ENCODE measurements at regions not wholly inside any gene's neighbourhood (a gene's known extent, or its start where the extent isn't known, plus 50 kb on each side); places are given as distances from the start of the nearest gene placed in this dataset.
"Not testable (repeated sequence)": the region's sequence is repeated elsewhere in the genome, so short reads cannot be mapped to it uniquely, and the experiment has no call there.

DNA sequence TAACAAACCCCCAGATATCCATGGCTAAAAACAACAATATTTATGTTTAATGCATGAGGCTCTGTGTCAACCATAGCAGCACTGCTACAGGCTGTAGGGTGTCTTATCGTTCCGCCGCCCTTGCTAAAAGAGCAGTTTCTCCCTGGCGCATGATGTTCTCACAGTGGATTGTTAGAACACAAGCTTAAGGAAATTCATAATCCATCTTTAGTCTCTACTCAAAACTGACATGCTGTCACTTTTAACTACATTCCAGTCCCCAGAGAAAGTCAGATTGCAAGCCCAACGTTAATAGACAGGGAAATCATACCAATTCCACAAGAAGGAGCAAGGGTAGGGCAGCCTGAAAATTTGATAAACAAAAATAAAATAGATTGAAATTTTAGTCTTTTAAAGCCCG lies 1960.8 kb downstream of the PCDH7 start:
- DNase-seq, result no peak

DNA sequence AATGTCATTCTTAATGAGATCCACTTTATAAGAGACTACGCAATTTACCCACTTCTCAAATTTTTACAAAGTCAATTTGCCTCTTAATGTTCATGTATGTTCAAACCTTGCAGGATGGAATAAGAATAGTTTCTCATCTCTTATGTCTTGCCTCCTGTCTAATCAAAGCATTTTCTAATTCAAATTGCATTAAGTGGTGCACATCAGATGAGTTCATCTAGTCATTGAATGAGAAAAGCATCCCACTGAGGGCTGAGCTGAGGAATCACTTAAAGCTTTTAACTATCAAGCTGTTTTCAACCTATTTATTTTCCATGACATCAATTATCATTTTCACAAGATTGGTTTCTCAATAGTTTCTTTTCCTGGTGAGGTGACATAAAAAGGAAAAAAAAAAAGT lies 1964.0 kb downstream of the PCDH7 start:
- no peak for DNase-seq

DNA sequence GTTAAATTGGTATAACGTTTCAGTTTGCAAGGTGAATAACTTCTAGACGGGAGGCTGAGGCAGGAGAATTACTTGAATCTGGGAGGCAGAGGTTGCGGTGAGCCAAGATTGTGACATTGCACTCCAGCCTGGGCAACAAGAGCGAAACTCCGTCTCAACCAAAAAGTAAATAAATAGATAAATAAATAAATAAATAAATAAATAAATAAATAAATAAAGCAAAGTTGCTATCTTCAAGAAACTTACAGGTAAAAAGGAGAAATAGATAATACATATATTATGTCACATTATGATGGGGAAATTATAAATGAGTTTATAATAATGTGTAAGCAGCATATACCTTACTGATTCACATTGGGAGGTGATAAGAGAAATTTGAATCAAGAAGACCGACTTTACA lies 1966.0 kb downstream of the PCDH7 start:
- no peak for DNase-seq

DNA sequence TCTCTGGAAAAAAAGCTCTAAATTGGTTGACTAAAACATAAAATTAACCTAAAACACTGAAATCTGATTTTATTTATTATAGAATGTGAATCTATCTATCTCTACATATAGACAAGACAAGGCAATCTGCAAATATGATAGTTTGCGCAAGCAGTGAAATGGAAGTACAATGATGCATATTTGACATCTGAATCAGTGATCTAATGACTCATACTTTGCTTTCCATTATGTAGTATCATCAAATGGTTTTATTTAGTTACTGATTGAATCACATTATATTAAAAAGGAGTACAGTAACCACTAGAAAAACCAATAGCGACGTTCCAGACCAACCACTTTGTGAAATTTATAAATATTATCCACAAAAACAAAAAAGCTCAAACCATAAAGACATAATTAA lies 1969.3 kb downstream of the PCDH7 start:
- DNase-seq, result no peak

DNA sequence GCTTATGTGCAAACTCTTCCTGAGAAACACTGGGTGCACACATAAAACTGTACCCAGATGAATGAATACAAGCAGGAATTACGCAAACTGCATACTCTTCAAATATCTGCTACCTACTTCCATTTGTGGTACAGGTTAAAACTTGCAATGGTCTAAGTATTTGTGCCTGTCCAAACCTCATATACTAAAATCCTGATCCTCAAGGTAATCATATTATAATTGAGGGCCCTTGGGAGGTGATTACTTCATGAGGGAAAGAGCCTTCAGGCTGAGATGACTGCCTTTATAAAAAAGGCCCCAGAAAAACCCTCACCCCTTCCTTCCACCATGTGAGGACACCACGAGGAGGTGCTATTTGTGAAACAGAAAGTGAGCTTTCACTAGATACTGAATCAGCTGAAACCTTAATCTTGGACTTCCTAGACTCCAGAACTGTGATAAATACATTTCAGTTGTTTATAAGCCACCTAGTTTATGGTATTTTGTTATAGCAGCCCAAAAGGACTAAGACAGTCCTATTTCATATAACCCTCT lies 1977.2 kb downstream of the PCDH7 start:
- DNase-seq, result no peak

DNA sequence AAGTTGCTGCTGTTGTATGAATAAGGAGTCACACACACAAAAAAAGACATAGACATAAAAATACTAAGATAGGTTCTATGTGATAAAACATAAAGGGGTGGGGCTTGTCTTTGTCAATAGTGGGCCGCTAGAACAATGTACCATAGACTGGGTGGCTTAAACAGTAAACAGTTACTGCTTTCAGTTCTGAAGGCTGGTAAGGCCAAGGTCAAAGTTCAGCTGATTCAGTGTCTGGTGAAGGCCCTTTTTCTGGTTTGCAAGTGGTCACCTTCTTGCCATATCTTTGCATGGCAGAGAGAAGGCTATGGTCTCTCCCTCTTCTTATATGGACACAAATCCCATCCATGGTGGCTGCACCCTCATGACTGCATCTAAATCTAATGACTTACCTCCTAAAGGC lies 1980.7 kb downstream of the PCDH7 start:
- DNase-seq, result no peak

DNA sequence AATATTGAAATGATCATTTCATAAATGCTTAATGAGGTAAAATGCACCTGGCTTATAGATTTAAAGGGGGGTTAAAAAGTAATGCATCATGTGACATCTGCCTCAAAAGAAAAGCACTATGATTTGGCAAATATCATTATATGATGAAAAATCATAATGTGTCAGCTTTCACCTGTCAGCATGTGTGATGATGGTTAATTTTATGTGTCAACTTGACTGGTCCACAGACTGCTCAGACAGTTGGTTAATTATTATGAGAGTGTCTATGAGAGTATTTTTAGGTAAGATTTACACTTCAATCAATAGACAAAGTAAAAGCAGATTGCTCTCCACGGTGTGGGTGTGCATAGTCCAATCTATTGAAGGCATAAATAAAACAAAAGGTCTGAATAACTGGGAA lies 1986.7 kb downstream of the PCDH7 start:
- no peak for DNase-seq

DNA sequence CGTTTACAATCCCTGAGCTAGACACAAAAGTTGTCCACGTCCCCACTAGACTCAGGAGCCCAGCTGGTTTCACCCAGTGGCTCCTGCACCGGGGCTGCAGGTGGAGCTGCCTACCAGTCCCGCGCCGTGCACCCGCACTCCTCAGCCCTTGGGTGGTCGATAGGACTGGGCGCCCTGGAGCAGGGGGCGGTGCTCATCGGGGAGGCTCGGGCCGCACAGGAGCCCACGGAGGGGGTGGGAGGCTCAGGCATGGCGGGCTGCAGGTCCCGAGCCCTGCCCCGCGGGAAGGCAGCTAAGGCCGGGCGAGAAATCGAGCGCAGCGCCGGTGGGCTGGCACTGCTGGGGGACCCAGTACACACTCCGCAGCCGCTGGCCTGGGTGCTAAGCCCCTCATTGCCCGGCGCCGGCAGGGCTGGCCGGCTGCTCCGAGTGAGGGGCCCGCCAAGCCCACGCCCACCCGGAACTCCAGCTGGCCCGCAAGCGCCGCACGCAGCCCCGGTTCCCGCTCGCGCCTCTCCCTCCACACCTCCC lies 1996.0 kb downstream of the PCDH7 start:
- DNase-seq, result not testable (repeated sequence)

DNA sequence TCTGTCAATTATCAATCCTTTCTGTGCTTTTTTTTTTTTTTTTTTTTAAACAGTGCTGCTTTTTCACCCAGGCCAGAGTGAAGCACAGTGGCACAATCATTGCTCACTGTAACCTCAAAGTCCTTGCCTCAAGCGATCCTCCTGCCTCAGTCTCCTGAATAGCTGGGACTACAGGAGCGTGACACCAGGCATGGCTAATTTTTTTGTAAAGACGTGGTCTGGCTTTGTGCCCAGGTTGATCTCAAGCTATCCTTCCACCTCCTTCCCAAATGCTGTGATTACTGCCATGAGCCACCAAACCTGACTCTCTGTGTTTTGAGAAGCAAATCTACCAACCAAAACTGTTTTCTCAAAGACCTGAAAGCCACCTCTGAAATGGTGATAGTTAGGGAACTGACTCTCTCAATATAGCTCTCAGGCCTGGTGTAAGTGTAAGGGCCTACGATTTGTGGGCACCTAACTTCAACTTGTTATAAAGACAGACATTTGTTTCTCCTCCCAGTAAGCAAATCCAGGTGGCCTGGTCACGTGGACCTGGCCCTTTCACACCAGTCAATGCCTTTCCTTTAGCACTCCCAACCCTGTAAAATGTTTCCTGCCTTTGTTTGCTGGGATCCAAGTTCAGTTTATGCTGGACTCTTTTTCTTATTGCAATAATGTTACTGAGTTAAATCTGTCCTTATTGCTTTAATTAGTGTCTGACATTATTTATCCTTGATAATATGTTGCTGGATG lies 2015.9 kb downstream of the PCDH7 start:
- no peak for DNase-seq

DNA sequence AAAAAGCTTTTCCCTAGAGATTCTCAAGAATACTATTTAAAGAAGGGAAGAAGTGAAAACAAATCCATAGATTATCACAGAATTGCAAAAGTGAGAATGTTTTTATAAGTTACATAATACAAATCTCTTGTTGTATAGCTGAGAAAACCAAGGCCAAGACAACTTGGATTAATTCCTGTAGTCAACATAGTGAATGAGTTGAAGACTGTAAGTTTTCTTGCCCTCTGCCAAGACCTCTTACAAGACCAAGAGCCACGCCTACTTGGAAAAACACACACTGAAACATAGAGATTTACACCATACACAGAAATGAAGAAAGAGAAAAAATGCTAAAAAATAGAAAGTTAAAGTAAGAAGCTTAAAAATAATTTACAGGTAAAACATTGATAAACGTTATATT lies 2024.0 kb downstream of the PCDH7 start:
- no peak for DNase-seq

DNA sequence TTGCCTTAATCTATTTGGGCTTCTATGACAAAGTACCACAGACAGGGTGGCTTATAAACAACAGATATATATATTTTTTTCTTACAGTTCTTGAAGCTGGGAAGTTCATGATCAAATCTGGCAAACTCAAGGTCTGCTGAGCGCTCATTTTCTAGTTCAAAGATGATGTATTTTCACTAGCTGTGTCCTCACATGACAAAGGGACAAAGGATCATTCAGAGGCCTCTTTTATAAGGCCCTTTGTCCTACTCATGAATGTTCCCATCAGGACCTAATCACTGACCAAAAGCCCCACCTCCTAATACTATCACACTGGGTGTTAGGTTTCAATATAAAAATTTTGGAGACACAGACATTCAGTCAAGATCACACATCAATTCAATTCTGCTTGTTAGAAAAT lies 2025.2 kb downstream of the PCDH7 start:
- DNase-seq, result no peak

DNA sequence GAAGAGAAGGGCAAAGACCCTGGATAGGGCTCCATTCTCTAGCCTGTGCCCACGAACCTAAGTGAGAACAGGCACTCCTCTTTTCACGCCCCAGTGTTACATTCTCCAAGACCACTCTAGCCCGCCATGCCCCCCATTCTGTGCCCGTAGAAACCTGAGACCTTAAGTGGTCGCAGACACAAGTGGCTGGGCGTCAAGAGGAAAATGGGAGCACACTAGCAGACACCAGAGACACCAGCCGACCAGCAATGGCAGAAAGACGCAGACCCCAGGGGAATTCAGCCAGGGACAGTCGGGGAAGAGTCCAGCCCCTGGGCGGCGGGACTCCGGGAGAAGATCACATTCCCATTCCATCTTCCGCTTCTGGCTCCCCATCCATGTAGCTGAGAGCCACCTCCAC lies 2027.9 kb downstream of the PCDH7 start:
- no peak for DNase-seq

DNA sequence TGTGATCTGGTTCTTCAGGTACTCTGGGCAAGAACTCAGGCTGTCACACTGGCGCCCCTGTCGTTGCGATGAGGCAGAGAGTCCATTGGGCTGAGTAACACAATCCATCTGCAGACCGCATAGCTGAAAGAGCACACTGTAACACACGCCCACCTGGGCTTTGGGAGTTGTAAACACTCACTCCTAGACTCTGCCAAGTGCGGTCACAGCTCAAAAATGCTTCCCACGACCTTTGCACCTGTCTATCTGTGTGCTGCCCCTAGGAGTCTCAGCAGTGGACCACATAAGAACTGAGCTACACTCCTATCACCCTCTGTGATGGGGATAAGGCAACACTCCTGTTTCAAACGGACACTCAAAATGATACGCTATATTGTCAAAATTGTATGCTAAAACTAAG lies 2028.3 kb downstream of the PCDH7 start:
- DNase-seq, result no peak

DNA sequence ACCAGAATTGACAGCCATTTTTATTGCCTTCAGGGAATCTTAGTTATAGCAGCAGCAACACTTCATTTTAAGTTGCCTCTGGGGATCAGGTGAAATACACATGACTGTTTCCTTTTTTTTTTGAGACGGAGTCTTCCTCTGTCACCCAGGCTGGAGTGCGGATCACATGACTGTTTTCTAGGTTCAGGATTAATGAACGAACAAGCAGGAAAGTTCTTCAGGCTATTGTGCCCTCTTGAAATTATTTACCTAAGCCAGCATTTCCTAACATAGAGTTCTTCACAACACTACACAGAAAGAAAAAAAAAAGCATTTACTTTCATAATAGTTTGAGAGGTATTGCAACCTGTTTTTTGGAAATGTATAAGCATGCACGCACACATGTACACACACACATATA lies 2032.8 kb downstream of the PCDH7 start:
- DNase-seq, result no peak

DNA sequence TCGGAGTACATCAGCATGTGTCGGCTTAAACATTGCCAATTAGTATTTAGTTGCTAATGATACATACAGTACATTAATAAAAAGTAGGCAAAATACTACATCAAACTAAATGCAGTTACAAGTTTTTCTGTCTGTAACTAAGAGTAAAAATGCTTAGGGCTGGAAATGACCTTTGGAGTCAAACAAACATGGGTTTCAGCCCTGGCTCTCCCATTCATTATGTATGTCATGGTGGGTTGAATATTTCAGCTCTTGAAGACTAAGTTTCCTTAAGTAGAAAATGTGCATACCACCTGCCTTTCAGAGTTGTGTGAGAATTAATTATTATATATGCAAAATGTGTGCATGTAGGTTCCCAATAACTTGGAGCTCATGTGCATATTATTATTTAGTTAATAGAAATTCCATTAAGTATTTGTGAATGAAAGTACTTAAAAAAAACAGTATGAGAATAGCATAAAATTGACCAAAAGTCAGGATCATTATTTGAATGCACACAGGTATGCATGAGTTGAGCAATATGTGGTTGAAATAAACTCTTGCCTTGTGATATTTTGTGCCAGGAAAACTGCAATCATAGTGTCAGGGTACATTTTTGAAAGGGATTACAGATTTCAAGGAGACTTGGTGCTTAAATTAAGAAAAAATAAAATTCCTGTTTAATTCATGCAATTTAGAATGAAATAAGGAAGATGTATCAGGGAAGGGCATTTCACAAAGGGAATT lies 2048.7 kb downstream of the PCDH7 start:
- no peak for DNase-seq

DNA sequence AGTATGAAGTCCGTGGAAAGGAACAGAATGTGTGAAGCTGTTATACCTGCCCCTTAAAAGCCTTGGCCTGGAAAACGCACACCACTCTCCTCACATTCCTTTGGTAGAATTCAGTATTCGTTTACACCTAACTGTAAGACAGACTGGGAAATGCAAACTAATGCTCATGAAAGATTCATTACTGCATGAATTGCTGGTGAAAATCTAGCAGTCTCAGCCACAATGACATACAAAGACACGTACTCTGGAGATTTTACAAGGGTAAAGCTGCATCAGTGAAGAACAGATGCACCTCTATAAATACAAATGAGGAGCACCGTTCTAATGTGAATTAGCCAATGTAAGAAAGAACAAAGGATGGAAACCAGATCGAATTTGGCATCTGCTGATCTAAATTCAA lies 2051.3 kb downstream of the PCDH7 start:
- DNase-seq, result no peak

DNA sequence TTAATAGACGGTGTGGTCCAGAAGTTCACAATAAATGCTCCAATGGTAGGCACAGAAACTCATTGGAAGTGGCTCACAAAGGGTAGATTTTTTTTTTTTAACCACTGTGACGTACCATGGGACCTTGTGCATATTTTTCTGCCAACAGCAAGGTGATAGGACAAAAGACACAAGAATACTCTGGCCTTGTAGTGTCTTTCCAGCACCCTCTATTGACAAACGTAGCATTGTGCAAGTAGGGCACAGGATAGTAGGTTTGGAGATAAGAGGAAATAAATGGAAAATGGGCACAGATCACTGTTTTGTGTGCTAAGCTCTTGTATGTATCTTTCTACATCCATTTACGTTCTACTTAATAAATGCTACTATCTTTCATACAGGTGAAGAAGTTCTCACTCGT lies 2054.9 kb downstream of the PCDH7 start:
- DNase-seq, result no peak

DNA sequence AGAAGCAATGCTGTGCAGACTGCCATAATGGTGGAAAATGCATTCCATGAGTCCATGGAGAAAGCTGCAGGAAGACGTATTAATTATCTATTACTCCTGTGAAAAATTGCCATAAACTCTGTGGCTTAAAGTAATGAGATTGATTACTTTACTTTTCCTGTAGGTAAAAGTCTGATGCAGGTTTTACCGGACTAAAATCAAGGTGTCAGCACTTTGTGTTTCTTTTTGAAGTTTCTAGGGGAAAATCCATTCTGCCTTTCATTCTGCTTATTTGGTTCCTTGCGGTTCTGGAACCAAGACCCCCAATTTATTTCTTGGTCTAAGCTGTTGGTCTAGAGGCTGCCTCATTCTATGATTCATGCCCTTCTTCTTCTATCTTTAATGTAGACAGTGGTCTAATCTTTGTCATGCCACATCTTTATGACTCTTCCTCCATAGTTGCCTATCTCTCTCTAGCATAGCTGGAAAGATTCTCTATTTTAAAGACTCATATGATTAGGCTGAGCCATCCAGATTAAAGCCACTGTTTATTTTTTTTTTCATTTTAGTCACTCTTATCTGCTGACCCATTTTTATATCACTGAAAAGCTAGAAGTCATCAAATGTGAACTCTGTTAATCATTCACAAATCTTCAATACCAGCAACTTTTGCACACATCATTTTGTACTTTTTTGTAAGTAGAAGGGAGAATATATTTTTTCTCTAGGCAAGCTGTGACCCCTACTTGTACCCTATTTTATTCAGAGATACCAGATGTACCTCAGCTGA lies 2056.4 kb downstream of the PCDH7 start:
- no peak for DNase-seq

DNA sequence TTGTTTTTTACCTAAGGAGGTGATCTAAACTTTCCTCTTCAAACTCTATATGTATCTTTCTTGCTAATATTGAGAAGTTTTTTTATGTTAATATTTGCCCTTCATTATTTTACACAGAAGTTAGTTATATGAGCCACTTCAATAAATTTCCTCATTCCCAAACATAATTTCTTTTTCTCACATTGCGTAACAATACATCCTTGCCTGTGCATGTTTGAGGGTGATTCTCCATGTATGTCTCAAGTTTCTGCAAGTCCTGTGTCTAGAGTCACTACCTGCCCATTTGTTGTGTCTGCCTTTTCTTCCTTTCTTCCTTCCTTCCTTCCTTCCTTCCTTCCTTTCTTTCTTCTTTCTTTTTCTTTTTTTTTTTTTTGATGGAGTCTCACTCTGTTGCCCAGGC lies 2057.9 kb downstream of the PCDH7 start:
- DNase-seq, result no peak

DNA sequence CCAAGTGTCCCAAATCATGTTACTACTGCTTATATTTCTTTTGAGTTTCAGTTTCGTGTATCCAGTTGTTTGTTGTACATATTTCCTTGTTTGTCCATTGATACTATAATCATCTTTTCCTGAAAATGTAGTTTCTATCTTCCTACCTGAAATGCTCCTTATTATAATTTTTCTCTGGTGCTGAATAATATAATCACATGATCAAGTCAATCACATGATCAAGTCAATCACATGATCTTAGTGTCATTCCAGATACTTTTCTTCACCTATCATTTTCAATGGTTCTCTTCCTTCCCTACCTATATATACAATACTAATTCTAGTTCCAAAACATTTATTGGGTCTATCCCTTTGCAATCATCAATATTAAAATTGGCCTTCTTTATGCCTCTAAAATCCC lies 2058.8 kb downstream of the PCDH7 start:
- no peak for DNase-seq

DNA sequence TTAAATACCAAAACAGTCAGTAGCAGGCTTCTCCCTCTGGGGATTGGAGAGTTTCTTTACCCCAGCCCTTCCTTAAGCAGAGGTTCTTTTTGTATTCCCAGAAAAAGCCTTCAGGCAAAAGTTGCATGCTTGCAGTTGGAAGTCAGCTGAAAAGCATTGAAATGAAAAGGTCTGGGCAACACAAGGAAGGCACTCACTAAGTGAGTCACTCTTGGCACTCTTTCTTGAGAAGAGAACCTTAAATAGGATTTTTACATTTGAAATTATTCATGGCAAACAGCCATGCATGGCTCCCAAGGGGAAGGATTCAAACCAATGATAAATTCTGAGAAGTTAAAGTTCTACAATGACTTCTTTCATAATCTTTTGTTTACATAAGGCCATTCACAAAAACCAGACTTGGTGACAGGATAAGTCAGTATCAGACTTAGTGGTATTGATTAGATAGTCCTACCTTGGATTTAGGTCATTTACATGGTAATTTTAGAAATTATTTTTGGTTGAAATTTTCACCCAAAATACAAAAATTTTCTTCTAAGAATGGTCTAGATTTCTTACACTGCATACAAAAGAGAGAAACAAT lies 2068.9 kb downstream of the PCDH7 start:
- DNase-seq, result no peak

DNA sequence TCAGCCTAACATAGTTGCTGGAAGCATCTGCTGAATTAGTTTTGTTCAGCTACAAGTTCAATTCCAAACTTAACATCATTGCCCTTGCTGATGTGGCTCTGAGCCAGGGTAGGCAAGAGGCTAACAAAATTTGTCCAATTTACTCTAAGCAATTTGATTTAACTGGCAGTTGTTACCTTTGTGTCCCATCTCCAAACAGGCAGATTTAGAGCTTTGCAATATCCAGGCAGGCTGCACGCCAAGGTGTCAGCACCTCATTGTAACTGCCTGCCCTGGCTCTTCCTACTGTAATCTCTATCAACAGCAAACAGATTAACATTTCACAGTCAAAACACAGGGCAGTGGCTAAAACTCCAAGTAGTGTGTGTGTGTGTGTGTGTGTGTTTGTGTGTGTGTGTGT lies 2070.6 kb downstream of the PCDH7 start:
- no peak for DNase-seq

DNA sequence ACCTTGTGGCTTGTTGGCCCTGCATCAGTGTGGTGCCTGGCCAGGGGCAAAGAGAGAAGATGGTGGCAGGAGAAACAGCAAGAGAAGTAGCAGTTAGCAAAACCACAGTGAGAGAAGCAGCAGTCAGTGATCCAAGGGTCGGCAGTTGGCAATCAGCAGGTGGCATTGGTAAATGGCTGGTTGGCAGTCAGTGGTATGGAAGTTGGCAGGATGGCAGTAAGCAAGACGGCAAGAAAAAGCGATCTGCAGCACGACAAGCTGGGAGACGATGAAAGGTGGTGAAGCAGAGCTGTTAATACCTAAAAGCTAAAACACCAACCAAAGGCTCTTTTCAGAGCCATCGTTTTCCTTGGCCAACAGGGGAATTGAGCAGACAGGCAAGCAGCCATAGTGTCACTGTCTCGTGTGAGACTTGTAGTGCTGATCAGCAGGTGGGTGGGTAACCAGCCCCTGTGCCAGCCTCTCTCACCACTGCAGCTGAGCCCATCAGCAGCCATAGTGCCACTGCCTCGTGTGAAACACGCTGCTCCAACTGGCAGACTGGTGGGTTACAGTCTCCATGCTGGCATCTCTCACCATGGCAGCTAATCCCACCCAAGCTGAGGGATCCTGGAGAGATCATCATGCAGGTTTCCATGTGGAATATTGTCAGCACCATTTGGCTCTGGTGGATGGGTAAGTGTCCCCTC lies 2078.4 kb downstream of the PCDH7 start:
- no peak for DNase-seq

Data from NCI-H2029 (cell line).